Right lobe of liver (tissue), 4 donors: ENCODE measurements at regions not wholly inside any gene's neighbourhood (a gene's known extent, or its start where the extent isn't known, plus 50 kb on each side); places are given as distances from the start of the nearest gene placed in this dataset.

Source experiments
- CTCF ChIP-seq, 4 donors: fragments of 200-600 bp in 3 of 4; fragments of 450-650 bp in 1 of 4; IDR thresholded peaks; one replicate each; pipeline versions ENCODE4 v1.5.1 to v1.8.0; 2016 to 2022; ENCODE audit warnings: antibody characterized with exemption in 4 of 4, mild to moderate bottlenecking in 2 of 4
- POLR2A ChIP-seq: fragments of 450-650 bp; IDR thresholded peaks from one replicate; pipeline ENCODE4 v1.6.1; 2017; ENCODE audit warnings: antibody characterized with exemption, mild to moderate bottlenecking
- donor health status: DM: no; HTN: no; CAD: no.
- donor health status: DM: no; HTN: no; CAD: no.
- donor health status: DM: no; HTN: yes; CAD: no.

DNA sequence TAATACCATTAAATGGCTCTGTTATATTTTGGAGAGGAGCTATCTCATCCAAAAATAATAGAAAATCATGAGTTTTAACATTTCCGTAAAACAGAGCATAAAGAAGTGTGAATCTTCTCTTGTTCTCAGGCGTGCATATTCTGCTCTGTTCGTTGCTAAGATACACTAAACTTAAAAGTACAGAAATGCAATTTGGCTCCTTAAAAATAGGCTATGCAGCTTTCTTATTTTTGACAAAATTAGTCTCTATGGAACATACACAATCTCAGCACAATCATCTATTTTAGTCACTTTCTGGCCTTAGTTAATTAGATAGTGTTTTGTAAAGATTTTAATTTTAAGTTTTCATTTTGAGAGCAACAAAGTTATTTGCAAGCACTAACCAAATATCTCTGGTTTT, 79.0 kb upstream of the USP25 start:
- TF ChIP-seq CTCF (IDR thresholded peaks at IDR 0.05) (no peak), POLR2A (no peak)
